GM21423 (cell line): ENCODE measurements at regions not wholly inside any gene's neighbourhood (a gene's known extent, or its start where the extent isn't known, plus 50 kb on each side); places are given as distances from the start of the nearest gene placed in this dataset.

ENCODE experiments used
- ATAC-seq: cut with Tn5 transposase; IDR thresholded peaks from one replicate; pipeline ENCODE4 v1.9.1; 2021; ENCODE audit warnings: mild to moderate bottlenecking, moderate library complexity; ENCODE audit not compliant: unreplicated experiment

- no peak for ATAC-seq
These were observed 68.4 kb upstream of the ADGRL4 start for GRCh38 chr1:79074975-79075374.

GRCh38 chr1:79069828-79070227 is 63.3 kb upstream of the ADGRL4 start:
- ATAC-seq: no peak

GRCh38 chr1:79059341-79059740 is 52.8 kb upstream of the ADGRL4 start:
- no peak for ATAC-seq
